H1 (cell line): ENCODE measurements at regions not wholly inside any gene's neighbourhood (a gene's known extent, or its start where the extent isn't known, plus 50 kb on each side); places are given as distances from the start of the nearest gene placed in this dataset.

Experiments
- CTCF ChIA-PET: fragments of 300-600 bp; sonication (Branson Sonifier 250); formaldehyde crosslinking; loops from one replicate; lab custom pipeline; 2021; ENCODE audit not compliant: partially characterized antibody; lab: Charles Lee
- POLR2A ChIA-PET: fragments of 300-600 bp; sonication (Branson Sonifier 250); formaldehyde crosslinking; loops from one replicate; lab custom pipeline; 2021; ENCODE audit warnings: inconsistent platforms; ENCODE audit not compliant: partially characterized antibody; lab: Charles Lee
- DNase-seq, 2 experiments: peaks; one replicate each; pipeline versions ENCODE4 v3.0.0 to v3.0.0-alpha.2; 2010 to 2022; ENCODE audit warnings: low spot score in 2 of 2, low read depth in 1 of 2, mixed read lengths in 1 of 2
- FAIRE-seq: peaks from 2 replicates; lab custom pipeline; 2011; peaks lifted over from hg19 to GRCh38; lab: Jason Lieb, UNC
- H2AFZ ChIP-seq: 2 replicates; pipeline ENCODE4 v1.8.1; 2012; ENCODE audit warnings: low read length, inconsistent platforms
- H2AK5ac ChIP-seq: 2 replicates; pipeline ENCODE4 v1.6.1; 2013; ENCODE audit warnings: low read depth, low read length
- H2BK120ac ChIP-seq: replicated peaks from 2 replicates; pipeline ENCODE3; 2013; ENCODE audit warnings: low read depth, low read length, inconsistent platforms
- H2BK12ac ChIP-seq: 2 replicates; pipeline ENCODE4 v1.6.1; 2013; ENCODE audit warnings: low read depth, low read length
- H2BK15ac ChIP-seq: 2 replicates; pipeline ENCODE4 v1.6.1; 2013; ENCODE audit warnings: low read length
- H2BK20ac ChIP-seq: 2 replicates; pipeline ENCODE4 v1.6.1; 2013; ENCODE audit warnings: low read length
- H2BK5ac ChIP-seq: 2 replicates; pipeline ENCODE4 v1.6.1; 2013; ENCODE audit warnings: low read depth, low read length
- H3K14ac ChIP-seq: 2 replicates; pipeline ENCODE4 v1.6.1; 2013; ENCODE audit warnings: inconsistent platforms; ENCODE audit not compliant: insufficient read length
- H3K18ac ChIP-seq: 2 replicates; pipeline ENCODE4 v1.6.1; 2013; ENCODE audit warnings: low read length; ENCODE audit errors: extremely low read depth
- H3K23ac ChIP-seq: 2 replicates; pipeline ENCODE4 v1.6.1; 2013; ENCODE audit warnings: inconsistent platforms; ENCODE audit not compliant: insufficient read length
- H3K23me2 ChIP-seq: 2 replicates; pipeline ENCODE4 v1.6.1; 2013; ENCODE audit warnings: low read depth, low read length
- H3K27ac ChIP-seq: 2 replicates; pipeline ENCODE4 v1.6.1; 2011; ENCODE audit warnings: low read depth, low read length, inconsistent platforms
- H3K27me3 ChIP-seq, 4 experiments: replicated peaks in 1 of 4; 1 replicate in 1 of 4; 2 replicates in 3 of 4; pipeline versions ENCODE4 v1.6.1 to v1.8.1; 2011 to 2013; ENCODE audit warnings: low read length in 3 of 4, mild to moderate bottlenecking in 3 of 4, inconsistent platforms in 2 of 4, mixed read lengths in 2 of 4, moderate library complexity in 1 of 4; ENCODE audit not compliant: control insufficient read depth in 3 of 4, insufficient read depth in 3 of 4; ENCODE audit errors: extremely low read depth in 1 of 4
- H3K36me3 ChIP-seq, 4 experiments: 2 replicates each; pipeline versions ENCODE4 v1.6.1 to v1.8.1; 2011 to 2013; ENCODE audit warnings: mild to moderate bottlenecking in 4 of 4, low read length in 3 of 4, moderate library complexity in 2 of 4, control low read depth in 1 of 4, inconsistent platforms in 1 of 4; ENCODE audit not compliant: insufficient read depth in 4 of 4, control insufficient read depth in 2 of 4
- H3K4ac ChIP-seq: replicated peaks from 2 replicates; pipeline ENCODE3; 2013; ENCODE audit warnings: low read length, low read depth, mixed read lengths, inconsistent platforms; ENCODE audit not compliant: insufficient read length
- H3K4me1 ChIP-seq, 4 experiments: replicated peaks in 1 of 4; 1 replicate in 1 of 4; 2 replicates in 3 of 4; pipeline versions ENCODE4 v1.6.1 to v1.8.1; 2011 to 2013; ENCODE audit warnings: low read length in 3 of 4, inconsistent platforms in 2 of 4, mixed read lengths in 1 of 4; ENCODE audit not compliant: insufficient read depth in 4 of 4, control insufficient read depth in 3 of 4
- H3K4me2 ChIP-seq, 2 experiments: 2 replicates each; pipeline versions ENCODE4 v1.6.1 to v1.8.1; 2011 to 2013; ENCODE audit warnings: low read depth in 2 of 2, low read length in 2 of 2, control low read depth in 1 of 2, inconsistent platforms in 1 of 2, mild to moderate bottlenecking in 1 of 2; ENCODE audit not compliant: insufficient read depth in 1 of 2
- H3K4me3 ChIP-seq, 4 experiments: fragments of 200-600, 300-600 bp in 1 of 4; sonication (generic), shearing (Covaris generic), sonication (Bioruptor Twin) in 1 of 4; 2 replicates each; pipeline versions ENCODE4 v1.5.1 to v1.8.1; 2011 to 2016; ENCODE audit warnings: low read length in 4 of 4, low read depth in 3 of 4, control low read depth in 2 of 4, inconsistent platforms in 2 of 4, mild to moderate bottlenecking in 2 of 4, mixed read lengths in 1 of 4, moderate library complexity in 1 of 4; ENCODE audit not compliant: insufficient read depth in 2 of 4; ENCODE audit errors: extremely low read depth in 1 of 4
- H3K56ac ChIP-seq: replicated peaks from 2 replicates; pipeline ENCODE3; 2013; ENCODE audit warnings: low read depth, mild to moderate bottlenecking, mixed read lengths, low read length, inconsistent platforms; ENCODE audit not compliant: insufficient read length
- H3K79me1 ChIP-seq: 2 replicates; pipeline ENCODE4 v1.6.1; 2013; ENCODE audit warnings: low read depth, low read length, control low read depth
- H3K79me2 ChIP-seq, 2 experiments: 2 replicates each; pipeline versions ENCODE4 v1.6.1 to v1.8.1; 2012 to 2013; ENCODE audit warnings: low read length in 2 of 2, mild to moderate bottlenecking in 2 of 2, inconsistent platforms in 1 of 2; ENCODE audit not compliant: insufficient read depth in 2 of 2, control insufficient read depth in 1 of 2
- H3K9ac ChIP-seq, 4 experiments: replicated peaks in 1 of 4; 1 replicate in 1 of 4; 2 replicates in 3 of 4; pipeline versions ENCODE4 v1.6.1 to v1.8.1; 2011 to 2013; ENCODE audit warnings: low read depth in 3 of 4, low read length in 3 of 4, control low read depth in 2 of 4, mild to moderate bottlenecking in 2 of 4, moderate library complexity in 2 of 4, inconsistent platforms in 1 of 4; ENCODE audit errors: extremely low read depth in 1 of 4
- H3K9me3 ChIP-seq, 2 experiments: 2 replicates each; pipeline versions ENCODE4 v1.6.1 to v1.8.1; 2012 to 2013; ENCODE audit warnings: mild to moderate bottlenecking in 2 of 2, moderate library complexity in 2 of 2, control low read depth in 1 of 2, inconsistent platforms in 1 of 2, low read depth in 1 of 2, low read length in 1 of 2, mixed read lengths in 1 of 2; ENCODE audit not compliant: insufficient read depth in 2 of 2
- H4K20me1 ChIP-seq, 2 experiments: replicated peaks in 1 of 2; 2 replicates each; pipeline versions ENCODE3 to v1.8.1; 2011 to 2013; ENCODE audit warnings: inconsistent platforms in 2 of 2, low read length in 2 of 2, mild to moderate bottlenecking in 1 of 2; ENCODE audit not compliant: insufficient read depth in 2 of 2, control insufficient read depth in 1 of 2
- H4K5ac ChIP-seq: 2 replicates; pipeline ENCODE4 v1.6.1; 2013; ENCODE audit warnings: low read length, low read depth, mixed read lengths, inconsistent platforms; ENCODE audit not compliant: insufficient read length
- H4K8ac ChIP-seq: 2 replicates; pipeline ENCODE4 v1.8.0; 2013; ENCODE audit warnings: mild to moderate bottlenecking, moderate library complexity, low read length, inconsistent platforms; ENCODE audit not compliant: insufficient read depth; ENCODE audit errors: extremely low read depth
- H4K91ac ChIP-seq: replicated peaks from 2 replicates; pipeline ENCODE3; 2013; ENCODE audit warnings: low read length, mixed read lengths, inconsistent platforms; ENCODE audit not compliant: insufficient read length
- ATF3 ChIP-seq: IDR thresholded peaks from 2 replicates; pipeline ENCODE4 v1.6.1; 2011; ENCODE audit warnings: low read depth, mild to moderate bottlenecking, low read length; ENCODE audit not compliant: insufficient read depth
- BCL11A ChIP-seq, 2 experiments: IDR thresholded peaks; one replicate each; pipeline ENCODE4 v1.6.1; 2011; ENCODE audit warnings: low read depth in 2 of 2, low read length in 2 of 2, mild to moderate bottlenecking in 2 of 2
- CEBPB ChIP-seq: IDR thresholded peaks from 2 replicates; pipeline ENCODE4 v1.6.1; 2012; ENCODE audit warnings: low read depth, low read length
- CREB1 ChIP-seq: IDR thresholded peaks from 2 replicates; pipeline ENCODE4 v1.6.1; 2012; ENCODE audit warnings: inconsistent platforms
- CTBP2 ChIP-seq: IDR thresholded peaks from 2 replicates; pipeline ENCODE4 v1.7.0; 2011; ENCODE audit warnings: borderline replicate concordance, mild to moderate bottlenecking, moderate library complexity, mixed read lengths, low read length; ENCODE audit not compliant: insufficient read depth, insufficient read length
- EGR1 ChIP-seq: IDR thresholded peaks from 2 replicates; pipeline ENCODE4 v1.6.1; 2011; ENCODE audit warnings: low read depth, low read length, borderline replicate concordance
- HDAC2 ChIP-seq, 2 experiments: fragments of 300-600 bp in 1 of 2; sonication (generic) in 1 of 2; IDR thresholded peaks; 2 replicates each; pipeline ENCODE4 v1.6.1; 2011 to 2012; ENCODE audit warnings: low read depth in 2 of 2, low read length in 2 of 2, mild to moderate bottlenecking in 2 of 2, moderate library complexity in 2 of 2, borderline replicate concordance in 1 of 2, inconsistent platforms in 1 of 2
- MAFK ChIP-seq: IDR thresholded peaks from 2 replicates; pipeline ENCODE4 v1.6.1; 2012; ENCODE audit warnings: low read depth, mild to moderate bottlenecking, improper control_type of control experiment, low read length
- POU5F1 ChIP-seq: IDR thresholded peaks from 2 replicates; pipeline ENCODE4 v1.6.1; 2011; ENCODE audit warnings: low read depth, mild to moderate bottlenecking, low read length, moderate library complexity
- RNF2 ChIP-seq: fragments of 200-900, 300-1000 bp; sonication (generic); IDR thresholded peaks from 2 replicates; pipeline ENCODE4 v1.7.1; 2016; ENCODE audit warnings: borderline replicate concordance, low read depth, mild to moderate bottlenecking, antibody characterized with exemption, low read length; ENCODE audit not compliant: poor library complexity, severe bottlenecking; ENCODE audit errors: missing control alignments
- SAP30 ChIP-seq: fragments of 300-600 bp; sonication (generic); IDR thresholded peaks from 2 replicates; pipeline ENCODE4 v1.7.1; 2012; ENCODE audit warnings: low read length, moderate library complexity, mild to moderate bottlenecking, inconsistent platforms; ENCODE audit not compliant: insufficient read depth, insufficient replicate concordance
- SIX5 ChIP-seq: IDR thresholded peaks from 2 replicates; pipeline ENCODE4 v1.6.1; 2011; ENCODE audit warnings: mild to moderate bottlenecking, low read depth, low read length
- SP2 ChIP-seq: IDR thresholded peaks from 2 replicates; pipeline ENCODE4 v1.6.1; 2012; ENCODE audit warnings: mild to moderate bottlenecking, low read length, inconsistent platforms
- TAF1 ChIP-seq: IDR thresholded peaks from 2 replicates; pipeline ENCODE4 v1.6.1; 2011; ENCODE audit warnings: mild to moderate bottlenecking, low read depth, low read length
- WGBS, 2 experiments: shearing (Covaris generic) in 1 of 2; methylation state at CpG; one replicate each; pipeline versions ENCODE4 v1.1.6 to v1.1.7; 2013 to 2015; ENCODE audit warnings: low lambda C conversion rate in 2 of 2, mixed read lengths in 2 of 2, inconsistent platforms in 1 of 2, low coverage in 1 of 2, missing lambda C conversion rate in 1 of 2; ENCODE audit not compliant: insufficient replicate concordance in 2 of 2, insufficient coverage in 1 of 2, insufficient read length in 1 of 2; ENCODE audit errors: extremely low coverage in 1 of 2, missing lambda C conversion rate in 1 of 2; 5-methylcytosine and 5-hydroxymethylcytosine counted together

- DNase-seq (no peak), FAIRE-seq (no peak)
- Histone ChIP-seq H2BK12ac (no peak overlapping the region), H3K27ac (no peak overlapping the region), H3K18ac (no peak overlapping the region), H3K79me2 (no peaks in the 10 kb centered on the region), H4K91ac (no peak overlapping the region), H3K14ac (no peak overlapping the region), H2BK20ac (no peak overlapping the region), H3K4me2 (no peak overlapping the region), H3K27me3 (no peaks in the 10 kb centered on the region), H3K36me3 (no peaks in the 10 kb centered on the region), H2BK5ac (no peak overlapping the region), H3K9me3 (no peaks in the 10 kb centered on the region), H2BK120ac (no peak overlapping the region), H2AFZ (no peak overlapping the region), H3K79me1 (no peaks in the 10 kb centered on the region), H2AK5ac (no peak overlapping the region), H4K20me1 (no peaks in the 10 kb centered on the region), H3K4me1 (no peaks in the 10 kb centered on the region), H3K56ac (no peak overlapping the region), H3K4me3 (no peak overlapping the region), H3K23me2 (no peaks in the 10 kb centered on the region), H4K8ac (no peak overlapping the region), H3K4ac (no peak overlapping the region), H4K5ac (no peak overlapping the region), H3K23ac (no peak overlapping the region), H3K9ac (no peak overlapping the region), H2BK15ac (no peak overlapping the region)
- ChIA-PET POLR2A (no interaction called here), CTCF (interaction anchor here (1.1 kb wide), 1 partner anchor 10 kb away, joined by 3 read pairs; no protein-coding TSS in a partner anchor)
- TF ChIP-seq RNF2: no peak
- TF ChIP-seq CEBPB: no peak
- no peak for TF ChIP-seq TAF1
- no peak for TF ChIP-seq SIX5
- no peak for TF ChIP-seq SAP30
- no peak for TF ChIP-seq SP2
- TF ChIP-seq POU5F1: no peak
- TF ChIP-seq CREB1: no peak
- TF ChIP-seq CTBP2: no peak
- no peak for TF ChIP-seq HDAC2 (IDR thresholded peaks at IDR 0.05; ENCODE audit: borderline replicate concordance in 1 of 2, low read depth in 2 of 2, low read length in 2 of 2)
- no peak for TF ChIP-seq MAFK
- no peak for TF ChIP-seq BCL11A (IDR thresholded peaks at IDR 0.05; ENCODE audit: low read depth in 2 of 2, low read length in 2 of 2)
- TF ChIP-seq EGR1: no peak
- no peak for TF ChIP-seq ATF3
- 90% methylated on average over 8 of the region's 8 CpGs; no CpG with 5 or more reads in 1 of the 2 experiments for whole genome bisulfite sequencing, 2 experiments
Measured at GRCh38 chr7:25493805-25494366, 265.6 kb upstream of the NPVF start.
